GM19468 (cell line): ENCODE measurements at regions not wholly inside any gene's neighbourhood (a gene's known extent, or its start where the extent isn't known, plus 50 kb on each side); places are given as distances from the start of the nearest gene placed in this dataset.
A peak's percentile ranks its signal among the peaks of the same experiment; 100 is the strongest.

ENCODE experiments used
- ATAC-seq: cut with Tn5 transposase; IDR thresholded peaks from one replicate; pipeline ENCODE4 v1.9.1; 2021; ENCODE audit warnings: mild to moderate bottlenecking, moderate library complexity, moderate number of reproducible peaks; ENCODE audit not compliant: unreplicated experiment; ENCODE audit errors: extremely low read depth

DNA sequence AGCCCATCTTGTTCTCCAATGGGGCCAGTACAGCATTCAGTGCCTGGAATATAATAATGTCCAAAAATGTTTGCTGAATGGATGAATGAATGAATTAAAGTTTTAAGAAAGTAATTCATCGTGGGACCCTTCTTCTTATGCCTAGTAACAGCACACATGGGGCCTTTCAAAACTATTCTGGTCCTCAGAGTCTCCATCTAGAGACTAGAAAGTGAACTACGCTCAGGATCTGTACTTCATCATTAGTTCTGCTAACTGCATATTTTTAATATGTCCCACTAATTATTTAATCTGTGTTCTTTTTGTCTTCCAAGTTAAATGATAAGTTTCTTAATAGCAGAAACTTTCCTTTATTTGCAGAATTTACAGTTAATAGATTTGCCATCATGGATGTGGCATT lies 172.5 kb downstream of the SMAD2 start:
- ATAC-seq = no peak

- no peak for ATAC-seq
Measured at GRCh38 chr18:47756364-47757016, 174.0 kb downstream of the SMAD2 start.

DNA sequence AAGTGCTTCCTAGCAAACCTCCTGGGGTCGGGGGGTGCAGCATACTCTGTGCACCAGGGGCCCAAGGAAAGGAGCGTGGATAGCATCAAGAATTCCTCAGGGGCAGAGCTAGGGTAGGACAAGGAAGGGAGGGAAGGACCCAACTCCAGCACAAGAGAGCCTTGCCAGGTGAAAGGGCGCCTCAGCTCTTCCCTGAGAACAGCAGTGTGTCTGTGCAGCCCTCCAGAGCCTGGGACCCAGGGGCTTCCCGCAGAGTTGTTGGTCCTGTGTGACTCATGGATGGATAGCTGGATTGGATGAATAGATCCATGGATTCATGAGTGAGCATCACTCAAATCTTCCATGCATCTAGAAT lies 175.4 kb downstream of the SMAD2 start:
- ATAC-seq = no peak

DNA sequence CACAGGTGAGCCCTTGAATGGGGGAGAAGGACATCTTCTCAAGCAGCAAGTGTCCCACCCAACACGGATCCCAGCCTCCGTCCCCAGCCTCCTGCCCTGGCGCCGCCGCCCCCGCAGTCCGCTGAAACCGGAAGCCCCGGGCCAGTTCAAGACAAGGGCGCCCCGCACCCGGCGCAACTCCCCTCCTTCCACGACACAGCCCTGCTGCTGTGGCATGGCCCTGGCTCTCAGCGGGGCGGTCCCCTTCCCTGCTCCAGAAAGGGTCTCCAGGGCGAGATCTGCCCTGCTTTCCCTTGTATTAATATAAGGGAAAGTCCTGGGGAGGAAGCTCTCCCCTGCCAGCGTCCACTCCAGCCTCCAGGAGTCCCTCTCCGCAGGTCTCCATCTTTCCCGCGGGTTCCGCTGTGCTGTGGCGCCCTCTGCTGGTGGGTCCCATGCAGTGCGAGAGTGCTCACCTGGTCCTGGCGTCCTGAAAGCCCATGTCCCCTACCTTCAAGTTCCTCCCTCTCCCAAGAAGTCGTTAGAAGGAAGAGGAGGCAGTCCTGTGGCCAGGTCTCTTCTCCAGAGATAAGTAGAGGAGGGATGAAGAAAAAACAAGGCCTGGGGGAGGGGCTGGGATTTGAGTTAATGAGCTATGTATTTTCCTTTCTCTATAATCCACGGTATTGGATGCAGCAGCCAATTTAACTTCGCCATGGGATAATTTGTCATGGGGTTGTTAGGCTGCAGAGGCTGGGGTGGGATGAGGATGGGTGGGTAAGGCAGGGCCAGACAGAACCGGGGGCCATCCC lies 176.0 kb downstream of the SMAD2 start:
- ATAC-seq = no peak

DNA sequence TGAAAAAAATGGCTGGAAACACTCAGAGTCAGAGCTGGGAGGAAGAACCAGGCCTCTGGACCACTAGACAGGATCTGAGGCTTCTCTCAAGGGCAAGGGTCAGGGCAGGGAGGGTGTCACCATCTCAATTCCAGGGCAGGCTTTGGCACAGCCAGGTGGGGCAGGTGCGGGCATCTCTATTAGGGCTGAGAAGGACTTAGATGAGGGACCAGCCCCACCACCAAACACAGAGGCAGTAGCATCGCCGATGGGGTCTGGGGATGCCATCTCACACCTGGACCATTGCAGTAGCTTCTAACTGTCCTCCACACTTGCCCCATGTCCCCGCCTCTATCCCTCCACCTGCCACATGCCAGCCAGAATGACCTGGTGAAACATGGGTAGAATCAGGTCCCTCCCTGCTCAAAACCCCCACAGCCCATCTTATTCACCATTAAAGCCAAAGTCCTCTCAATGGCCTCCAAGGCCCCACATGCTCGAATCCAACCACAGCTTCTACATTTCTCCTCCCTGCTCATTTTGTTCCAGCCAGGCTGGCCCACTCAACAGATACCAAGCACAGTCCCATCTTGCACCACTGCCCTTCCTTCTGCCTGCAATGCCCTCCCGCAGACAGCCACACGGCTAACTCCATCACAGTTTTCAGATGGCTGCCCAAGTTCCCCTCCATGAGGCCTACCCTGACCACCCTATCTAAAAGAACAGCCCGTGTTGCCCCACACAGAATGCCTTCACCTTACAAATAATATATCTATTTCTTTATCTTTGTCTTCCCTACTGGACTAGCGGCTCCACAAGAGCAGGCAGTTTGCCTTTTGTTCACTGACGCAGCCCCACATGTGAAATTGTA lies 177.4 kb downstream of the SMAD2 start:
- ATAC-seq = no peak

DNA sequence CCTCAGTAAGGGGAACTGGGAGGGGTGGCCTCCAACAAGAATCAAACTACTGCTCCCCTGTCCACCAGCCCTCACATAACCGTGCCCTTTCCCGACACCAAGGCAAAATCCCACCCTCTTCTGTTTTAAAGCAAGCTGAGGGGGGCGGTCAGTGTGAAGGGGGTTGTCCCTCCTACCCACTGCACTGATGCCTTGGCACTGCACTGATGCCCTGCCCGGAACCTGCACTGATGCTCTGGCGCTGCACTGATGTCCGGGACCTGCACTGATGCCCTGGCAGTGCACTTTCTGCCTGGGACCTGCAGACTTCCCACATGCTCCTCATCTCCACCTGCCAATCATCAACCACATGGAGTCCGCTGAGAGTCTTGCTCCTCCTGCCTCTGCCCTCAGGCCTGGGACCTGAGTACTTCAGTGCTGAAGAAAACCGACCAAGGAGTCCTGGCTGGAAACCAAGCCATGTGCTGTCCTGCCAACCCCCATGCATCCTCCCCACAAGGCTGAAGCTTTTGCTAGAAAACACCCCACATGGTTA lies 179.5 kb downstream of the SMAD2 start:
- no peak for ATAC-seq

DNA sequence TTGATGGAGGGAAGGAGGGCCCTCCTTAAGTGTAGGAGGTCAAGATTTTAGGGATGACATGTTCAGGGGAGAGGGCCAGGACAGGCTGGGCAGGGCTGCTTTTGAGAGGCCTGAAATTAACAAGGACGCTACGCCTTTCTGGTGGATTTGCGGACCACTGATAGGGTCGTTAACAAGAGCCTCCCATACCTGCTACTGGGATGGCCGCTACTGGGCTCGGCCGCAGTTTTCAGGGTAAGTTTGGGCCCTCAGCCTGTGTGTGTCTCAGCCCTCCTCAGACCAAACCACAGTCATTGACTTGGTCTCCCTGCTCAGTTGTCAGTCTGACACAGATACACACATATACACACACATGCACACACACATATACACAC lies 180.9 kb downstream of the SMAD2 start:
- ATAC-seq = no peak

DNA sequence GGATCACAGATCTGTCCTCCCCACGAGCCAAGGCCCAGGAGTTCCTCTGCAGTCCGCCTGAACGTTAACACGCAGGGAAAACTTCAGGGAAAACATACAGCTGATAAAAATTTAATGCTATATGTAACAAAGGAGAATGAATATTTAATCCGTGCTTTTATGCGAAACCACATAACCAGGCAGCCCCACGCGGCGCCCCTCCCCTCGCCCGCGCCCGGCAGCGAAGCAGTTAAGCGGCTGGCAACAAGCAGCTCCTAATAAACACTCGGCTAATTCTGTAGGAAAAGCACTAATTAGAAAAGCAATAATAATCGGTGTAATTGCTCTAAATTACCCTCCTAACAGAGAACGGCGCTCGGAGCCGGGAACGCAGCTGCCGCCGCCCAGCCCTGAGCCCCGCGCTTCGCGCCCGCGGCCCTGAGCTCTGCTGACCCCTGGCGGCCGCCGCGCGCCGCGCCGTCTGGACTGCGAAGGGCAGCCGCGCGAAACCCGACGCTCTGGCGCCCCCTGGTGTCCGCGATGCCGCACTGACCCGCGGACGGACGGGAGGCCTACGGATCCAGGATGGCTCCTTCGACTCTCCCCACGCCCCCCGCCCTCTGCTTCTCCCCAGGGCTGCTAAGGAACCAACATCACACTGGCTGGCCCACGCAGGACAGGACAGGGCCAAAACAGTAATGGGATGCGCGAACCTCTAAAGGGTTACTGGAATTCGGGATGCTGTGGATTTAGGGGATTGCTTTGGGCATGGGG lies 181.4 kb downstream of the SMAD2 start:
- ATAC-seq = peak; percentile 85

- ATAC-seq = no peak
Measured at GRCh38 chr18:47748093-47748796, 182.2 kb downstream of the SMAD2 start.

DNA sequence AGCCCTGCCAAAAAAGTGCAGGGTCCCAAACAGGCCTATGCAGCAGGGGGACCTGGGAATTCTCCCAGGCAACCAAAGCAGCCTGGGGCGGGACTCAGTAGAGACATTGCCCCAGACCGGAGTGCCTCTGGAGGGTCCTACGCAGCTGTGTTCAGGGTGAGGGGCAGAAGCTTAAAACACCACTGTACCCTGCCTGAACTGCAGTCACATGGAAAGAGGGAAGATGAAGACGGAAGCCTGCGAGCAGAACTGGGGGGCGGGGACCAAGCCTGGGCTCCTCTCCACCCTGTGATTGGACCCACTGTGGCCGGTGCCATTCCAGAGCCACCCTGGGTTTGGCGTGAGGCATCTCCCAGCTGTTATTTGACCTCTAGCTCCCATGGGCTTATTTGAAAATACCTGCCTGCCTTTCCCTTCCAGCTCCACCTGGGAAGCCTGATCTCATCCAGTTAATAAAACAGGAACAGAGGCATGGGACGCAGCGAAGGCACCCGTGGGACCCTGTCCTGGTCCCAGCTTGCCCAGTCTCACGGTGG lies 183.1 kb downstream of the SMAD2 start:
- no peak for ATAC-seq

DNA sequence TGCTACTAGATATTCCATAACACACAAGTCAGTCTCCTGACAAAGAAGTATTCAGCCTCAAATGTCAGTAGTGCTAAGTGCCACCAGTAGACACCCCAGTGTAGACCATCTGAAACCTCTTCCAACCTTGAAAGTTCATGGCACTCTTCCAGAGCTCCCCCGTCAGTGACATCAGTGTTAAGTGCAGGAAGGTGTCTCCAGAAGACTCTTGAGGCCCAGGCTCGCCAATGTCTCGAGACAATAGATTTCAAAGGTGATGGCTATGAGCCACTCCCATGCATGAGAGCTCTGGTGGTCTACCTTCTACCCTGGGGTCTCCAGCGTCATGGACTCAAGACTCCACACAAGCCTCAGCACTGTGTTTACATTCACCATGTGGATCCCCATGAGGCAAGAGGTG lies 183.8 kb downstream of the SMAD2 start:
- ATAC-seq = no peak

DNA sequence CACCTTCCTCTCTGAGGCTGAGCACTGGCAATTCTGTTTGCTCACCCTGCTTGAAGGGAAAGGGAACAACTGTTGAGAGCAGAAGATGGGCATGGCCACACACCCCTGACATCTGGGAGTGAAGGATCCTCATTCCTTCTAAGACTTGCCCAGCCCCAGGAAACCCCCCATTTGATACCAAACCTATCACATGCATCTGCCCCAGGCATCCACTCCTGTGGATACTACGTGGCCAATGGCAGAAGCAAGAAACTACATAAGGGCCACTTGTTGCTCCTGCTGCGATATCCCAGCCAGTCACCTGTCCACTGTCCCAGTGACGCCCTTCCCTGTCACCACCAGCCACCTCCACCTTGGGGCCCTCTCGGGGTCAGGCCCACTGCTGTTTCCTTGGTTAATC lies 185.2 kb downstream of the SMAD2 start:
- ATAC-seq = no peak

- no peak for ATAC-seq
Measured at GRCh38 chr18:47737956-47738355, 192.5 kb downstream of the SMAD2 start.

DNA sequence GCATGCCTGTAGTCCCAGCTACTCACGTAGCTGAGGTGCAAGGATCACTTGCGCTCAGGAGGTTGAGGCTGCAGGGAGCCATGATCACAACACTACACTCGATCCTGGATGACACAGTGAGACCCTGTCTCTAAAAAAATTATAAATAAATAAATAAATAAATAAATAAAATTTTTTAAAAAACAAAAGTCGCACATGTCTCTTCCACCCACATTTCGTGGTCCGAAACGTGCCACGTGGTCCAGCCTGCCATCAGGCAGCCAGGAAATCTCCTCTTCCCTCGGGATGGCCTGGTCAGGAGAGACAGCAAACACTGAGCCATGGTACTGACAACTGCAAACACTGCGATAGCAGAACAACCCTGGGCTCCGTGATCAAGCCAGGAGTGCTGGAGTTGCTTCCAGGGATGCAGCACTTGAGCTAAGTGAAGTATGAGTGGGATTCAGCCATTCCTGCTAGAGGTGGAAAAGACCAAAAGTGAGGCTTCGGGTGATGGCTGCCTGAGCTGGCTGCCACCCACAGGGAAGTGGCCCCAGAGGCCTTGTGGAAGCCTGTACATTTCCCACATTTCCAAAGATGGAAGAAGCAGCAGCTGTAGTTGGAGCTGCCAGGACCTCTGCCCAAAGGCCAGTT lies 193.1 kb downstream of the SMAD2 start:
- ATAC-seq = no peak

- ATAC-seq = no peak
Measured at GRCh38 chr18:47736376-47737140, 193.9 kb downstream of the SMAD2 start.

- ATAC-seq = no peak
Measured at GRCh38 chr18:47735041-47735702, 195.3 kb downstream of the SMAD2 start.

- ATAC-seq = no peak
Measured at GRCh38 chr18:47731276-47731675, 199.2 kb downstream of the SMAD2 start.

DNA sequence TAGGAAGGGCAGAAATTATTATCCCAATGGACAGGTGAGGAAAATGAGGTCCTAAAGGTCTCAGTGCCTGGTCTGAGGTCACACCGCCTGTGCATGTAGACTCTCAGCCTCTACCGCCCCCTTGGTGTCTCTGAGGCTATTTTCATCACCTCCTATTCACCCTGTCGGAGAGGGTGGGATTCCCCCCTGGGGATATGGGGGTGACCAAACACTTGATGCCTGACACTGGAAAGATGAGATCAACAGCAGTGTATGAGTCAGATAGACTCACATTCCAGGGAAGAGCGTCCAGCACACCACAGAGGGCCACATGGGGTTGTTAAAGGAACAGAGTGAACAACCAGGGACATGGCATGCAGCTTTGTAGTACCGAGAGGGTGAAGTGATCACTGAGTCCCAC lies 199.7 kb downstream of the SMAD2 start:
- ATAC-seq = no peak
